ENCODE measurements at regions not wholly inside any gene's neighbourhood (a gene's known extent, or its start where the extent isn't known, plus 50 kb on each side); places are given as distances from the start of the nearest gene placed in this dataset.

GRCh38 chr16:56038564-56039098 lies 152.7 kb upstream of the GNAO1 start:
- Histone ChIP-seq H3K36me3 (no peaks in the 10 kb centered on the region), H4K20me1 (no peaks in the 10 kb centered on the region), H3K4me3 (no peak overlapping the region), H3K27me3 (no peaks in the 10 kb centered on the region), H3K4me1 (peaks cover under 1% of the 10 kb centered on the region; the same call in 1 of the 2 replicates), H3K27ac (no peak overlapping the region), H3K4me2 (no peak overlapping the region), H3K9me3 (peaks cover 19% of the 10 kb centered on the region), H3K9ac (no peak overlapping the region)
- TF ChIP-seq Cebpa-rat (IDR thresholded peaks at IDR 0.05) = no peak

- Histone ChIP-seq H3K27me3 (no peaks in the 10 kb centered on the region), H3K9ac (no peak overlapping the region), H3K4me3 (no peak overlapping the region), H3K36me3 (no peaks in the 10 kb centered on the region), H3K9me3 (peaks cover 9% of the 10 kb centered on the region), H4K20me1 (no peaks in the 10 kb centered on the region), H3K4me1 (peaks cover 3% of the 10 kb centered on the region), H3K4me2 (no peak overlapping the region), H3K27ac (no peak overlapping the region)
- TF ChIP-seq Cebpa-rat (IDR thresholded peaks at IDR 0.05) = no peak
Measured at GRCh38 chr16:56032072-56032471, 156.9 kb upstream of the CES5A start.

DNA sequence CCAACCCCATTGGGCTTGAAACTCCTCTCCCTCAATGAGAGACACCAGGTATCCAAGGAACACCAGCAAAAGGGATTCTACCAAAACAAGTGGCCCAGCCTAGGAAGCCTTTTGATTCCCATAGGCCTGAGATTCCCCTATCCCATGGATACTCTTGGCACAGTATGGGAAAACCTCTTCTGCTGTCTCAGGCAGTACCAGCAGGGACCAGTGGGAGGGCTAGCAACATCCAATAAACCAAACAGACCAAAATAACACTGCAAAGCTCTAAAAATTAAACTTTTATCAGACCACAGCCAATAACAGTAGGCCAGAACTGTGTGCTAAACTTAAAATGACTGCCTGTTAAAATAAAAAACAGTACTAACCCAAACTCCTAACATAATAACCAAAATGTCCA lies 153.9 kb upstream of the CES5A start:
- H3K4me2 ChIP-seq = no peak overlapping the region
- no peaks in the 10 kb centered on the region for H3K9me3 ChIP-seq
- H4K20me1 ChIP-seq = no peaks in the 10 kb centered on the region
- TF ChIP-seq Cebpa-rat (IDR thresholded peaks at IDR 0.05) = no peak
- no peak overlapping the region for H3K4me3 ChIP-seq
- peaks cover 3% of the 10 kb centered on the region for H3K4me1 ChIP-seq
- H3K27ac ChIP-seq = no peak overlapping the region
- no peaks in the 10 kb centered on the region for H3K36me3 ChIP-seq
- H3K9ac ChIP-seq = no peak overlapping the region
- H3K27me3 ChIP-seq = no peaks in the 10 kb centered on the region

DNA sequence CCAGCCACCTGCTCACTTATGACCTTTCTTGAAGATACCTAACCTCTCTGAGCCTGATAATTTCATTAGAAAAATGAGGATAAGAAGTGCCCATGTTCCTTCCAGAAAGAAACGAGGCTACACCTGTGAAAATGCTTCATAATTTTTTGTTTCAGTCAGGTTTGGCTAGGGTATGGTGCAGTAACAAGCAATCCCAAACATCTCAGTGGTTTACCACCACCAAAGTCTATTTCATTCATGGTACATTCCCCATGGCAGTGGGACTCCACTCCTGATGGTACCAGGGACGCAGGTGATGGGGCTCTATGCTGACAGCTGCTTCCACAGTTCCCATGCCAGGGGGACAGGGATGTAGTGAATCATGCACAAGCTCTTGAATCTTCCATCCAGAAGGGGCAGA lies 147.6 kb upstream of the CES5A start:
- Histone ChIP-seq H3K4me1 (peaks cover 37% of the 10 kb centered on the region), H3K9ac (no peak overlapping the region), H3K27me3 (no peaks in the 10 kb centered on the region), H4K20me1 (no peaks in the 10 kb centered on the region), H3K4me2 (no peak overlapping the region), H3K9me3 (no peaks in the 10 kb centered on the region), H3K4me3 (no peak overlapping the region), H3K36me3 (no peaks in the 10 kb centered on the region), H3K27ac (no peak overlapping the region)
- no peak for TF ChIP-seq Cebpa-rat (IDR thresholded peaks at IDR 0.05)

DNA sequence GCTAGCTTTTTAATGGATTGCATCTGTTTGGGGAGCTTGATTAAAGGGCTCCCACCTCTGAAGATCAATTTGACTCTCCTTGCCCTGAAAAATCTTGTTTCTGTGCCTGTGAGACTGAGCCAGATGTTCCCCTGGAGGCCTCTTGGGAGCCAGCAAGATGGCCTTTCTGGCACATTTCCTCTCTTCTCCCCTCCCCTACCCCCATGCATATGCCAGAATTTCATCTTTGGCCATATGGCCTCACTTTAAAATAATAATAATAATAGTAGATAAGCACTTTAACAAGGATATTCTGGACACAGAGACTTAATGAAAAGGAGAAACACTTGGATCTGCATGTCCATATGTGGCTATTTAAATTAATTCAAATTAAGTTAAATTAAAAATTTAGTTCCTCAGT lies 144.1 kb upstream of the CES5A start:
- Histone ChIP-seq H3K4me3 (peak overlapping the region; percentile 6; the same call in 1 of the 2 replicates), H3K4me2 (peak overlapping the region; percentile 80), H3K4me1 (peaks cover 51% of the 10 kb centered on the region), H3K9me3 (peaks cover 7% of the 10 kb centered on the region; the same call in 1 of the 2 replicates), H3K9ac (peak overlapping the region; percentile 74; the same call in 1 of the 2 replicates), H3K27ac (peak overlapping the region; percentile 76), H3K36me3 (no peaks in the 10 kb centered on the region), H3K27me3 (no peaks in the 10 kb centered on the region), H4K20me1 (no peaks in the 10 kb centered on the region)
- TF ChIP-seq Cebpa-rat (IDR thresholded peaks at IDR 0.05) = no peak

DNA sequence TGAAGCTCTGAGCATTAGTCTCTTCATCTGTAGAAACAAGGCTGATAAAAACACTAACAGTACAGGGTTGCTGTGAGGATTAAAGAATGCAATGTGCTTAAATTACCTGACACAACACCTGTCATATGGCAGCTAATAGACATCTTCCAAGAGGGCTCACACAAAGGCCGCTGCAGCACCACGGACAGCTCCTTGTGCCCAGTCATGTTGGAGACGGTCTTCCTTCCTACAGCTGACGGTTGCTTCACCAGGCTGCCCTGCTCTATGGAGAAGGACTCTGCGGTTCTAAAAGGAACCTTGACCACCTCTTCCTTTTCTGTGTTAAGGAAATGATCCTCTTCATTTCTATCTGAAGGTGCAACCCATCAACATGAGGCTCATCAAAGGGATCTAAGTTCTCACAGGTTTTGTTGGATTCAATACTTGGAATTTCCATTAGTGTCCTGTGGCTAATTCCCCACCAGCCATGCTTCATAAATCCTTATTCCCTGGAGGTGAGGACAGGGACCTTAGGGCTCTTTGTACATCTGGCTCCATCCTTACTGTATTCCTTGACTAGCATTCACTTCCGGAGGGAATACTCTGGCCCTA lies 138.9 kb upstream of the CES5A start:
- no peaks in the 10 kb centered on the region for H3K27me3 ChIP-seq
- no peak overlapping the region for H3K9ac ChIP-seq
- H3K4me2 ChIP-seq = no peak overlapping the region

DNA sequence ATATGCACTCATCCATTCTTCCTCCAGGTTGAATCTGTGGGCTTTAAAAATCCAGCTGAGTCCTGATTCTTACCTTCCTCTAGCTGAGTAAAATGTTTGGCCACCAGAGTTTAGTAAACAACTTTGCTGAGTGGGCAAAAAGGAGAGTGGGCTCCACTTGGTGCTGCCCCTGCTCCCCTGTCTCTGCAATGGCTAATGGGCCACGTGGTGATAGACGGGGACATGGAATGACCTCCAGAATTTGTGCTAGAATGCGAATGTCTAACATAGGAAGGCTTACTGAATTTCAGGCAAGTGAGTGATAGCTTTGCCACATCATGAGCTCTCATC lies 137.3 kb upstream of the CES5A start:
- peaks cover 7% of the 10 kb centered on the region; the same call in 1 of the 2 replicates for H3K9me3 ChIP-seq
- no peak overlapping the region for H3K9ac ChIP-seq
- H3K27me3 ChIP-seq = no peaks in the 10 kb centered on the region
- H3K4me1 ChIP-seq = peaks cover 10% of the 10 kb centered on the region
- no peak for TF ChIP-seq Cebpa-rat (IDR thresholded peaks at IDR 0.05)
- no peaks in the 10 kb centered on the region for H4K20me1 ChIP-seq
- H3K4me3 ChIP-seq = no peak overlapping the region
- H3K27ac ChIP-seq = no peak overlapping the region
- H3K36me3 ChIP-seq = no peaks in the 10 kb centered on the region
- no peak overlapping the region for H3K4me2 ChIP-seq

More for the DNA sequence above, 138.9 kb upstream of the CES5A start:
- peaks cover 26% of the 10 kb centered on the region for H3K4me1 ChIP-seq
- no peak overlapping the region for H3K27ac ChIP-seq
- no peaks in the 10 kb centered on the region for H4K20me1 ChIP-seq
- no peaks in the 10 kb centered on the region for H3K36me3 ChIP-seq
- H3K4me3 ChIP-seq = no peak overlapping the region
- H3K9me3 ChIP-seq = peaks cover 7% of the 10 kb centered on the region; the same call in 1 of the 2 replicates
- no peak for TF ChIP-seq Cebpa-rat (IDR thresholded peaks at IDR 0.05)

GRCh38 chr16:56011808-56012481 lies 136.8 kb upstream of the CES5A start:
- Histone ChIP-seq H3K27ac (no peak overlapping the region), H3K9ac (no peak overlapping the region), H3K9me3 (peaks cover 5% of the 10 kb centered on the region; the same call in 1 of the 2 replicates), H3K36me3 (no peaks in the 10 kb centered on the region), H3K4me2 (no peak overlapping the region), H3K4me3 (no peak overlapping the region), H4K20me1 (no peaks in the 10 kb centered on the region), H3K4me1 (peaks cover 5% of the 10 kb centered on the region), H3K27me3 (no peaks in the 10 kb centered on the region)
- no peak for TF ChIP-seq Cebpa-rat (IDR thresholded peaks at IDR 0.05)

DNA sequence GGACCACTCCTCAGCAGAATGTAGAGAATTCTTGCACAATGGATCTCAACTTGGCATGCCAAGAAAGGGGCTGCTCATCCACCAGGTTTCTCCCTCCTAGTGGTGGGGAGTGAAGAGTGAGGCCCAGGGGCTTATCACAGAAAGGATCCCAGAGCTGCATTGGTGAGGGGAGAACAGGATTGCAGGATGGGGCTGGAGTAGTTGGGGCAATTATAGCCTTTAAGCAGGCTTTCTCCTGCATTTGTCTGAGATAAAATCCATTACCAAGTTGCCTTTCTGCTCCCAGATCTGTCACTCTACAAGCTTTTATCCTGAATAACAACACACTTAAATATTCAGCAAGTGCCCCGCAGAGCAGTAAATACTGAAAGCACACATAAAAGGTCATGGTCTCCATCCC lies 130.8 kb upstream of the CES5A start:
- Histone ChIP-seq H3K27me3 (no peaks in the 10 kb centered on the region), H3K27ac (no peak overlapping the region)
- TF ChIP-seq Cebpa-rat (IDR thresholded peaks at IDR 0.05) = no peak

DNA sequence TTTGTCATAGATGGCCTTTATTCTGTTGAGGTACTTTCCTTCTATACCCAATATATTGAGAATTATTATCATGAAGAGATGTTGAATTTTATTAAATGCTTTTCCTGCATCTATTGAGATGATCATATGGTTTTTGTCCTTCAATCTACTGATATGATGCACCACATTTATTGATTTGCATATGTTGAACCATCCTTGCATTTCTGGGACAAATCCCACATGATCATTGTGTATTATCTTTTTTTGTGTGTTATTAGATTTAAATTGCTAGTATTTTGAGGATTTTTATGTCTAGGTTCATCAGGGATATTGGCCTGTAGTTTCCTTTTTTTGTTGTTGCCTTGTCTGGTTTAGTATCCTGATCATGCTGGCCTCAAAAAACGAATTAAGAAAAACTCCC lies 124.5 kb upstream of the CES5A start:
- Histone ChIP-seq H3K9me3 (peaks cover 5% of the 10 kb centered on the region; the same call in 1 of the 2 replicates), H3K4me3 (no peak overlapping the region), H3K4me2 (no peak overlapping the region), H3K36me3 (no peaks in the 10 kb centered on the region), H3K27ac (no peak overlapping the region), H3K4me1 (no peaks in the 10 kb centered on the region), H4K20me1 (no peaks in the 10 kb centered on the region), H3K27me3 (no peaks in the 10 kb centered on the region), H3K9ac (no peak overlapping the region)
- no peak for TF ChIP-seq Cebpa-rat (IDR thresholded peaks at IDR 0.05)

More for the DNA sequence above, 130.8 kb upstream of the CES5A start:
- H3K36me3 ChIP-seq = no peaks in the 10 kb centered on the region
- no peak overlapping the region for H3K4me3 ChIP-seq
- no peaks in the 10 kb centered on the region for H3K9me3 ChIP-seq
- H3K4me1 ChIP-seq = no peaks in the 10 kb centered on the region
- no peak overlapping the region for H3K4me2 ChIP-seq
- no peaks in the 10 kb centered on the region for H4K20me1 ChIP-seq
- H3K9ac ChIP-seq = no peak overlapping the region

Measured in BLaER1 (cell line).